Endothelial cell of hepatic sinusoid (primary cell): ENCODE measurements at regions not wholly inside any gene's neighbourhood (a gene's known extent, or its start where the extent isn't known, plus 50 kb on each side); places are given as distances from the start of the nearest gene placed in this dataset.
"Not testable (repeated sequence)": the region's sequence is repeated elsewhere in the genome, so short reads cannot be mapped to it uniquely, and the experiment has no call there.

ENCODE experiments used
- in situ Hi-C: cut with HindIII; loops from 2 replicates; pipeline ENCODE4 v1.10.0; 2017; ENCODE audit warnings: low sequenced_read_pairs

DNA sequence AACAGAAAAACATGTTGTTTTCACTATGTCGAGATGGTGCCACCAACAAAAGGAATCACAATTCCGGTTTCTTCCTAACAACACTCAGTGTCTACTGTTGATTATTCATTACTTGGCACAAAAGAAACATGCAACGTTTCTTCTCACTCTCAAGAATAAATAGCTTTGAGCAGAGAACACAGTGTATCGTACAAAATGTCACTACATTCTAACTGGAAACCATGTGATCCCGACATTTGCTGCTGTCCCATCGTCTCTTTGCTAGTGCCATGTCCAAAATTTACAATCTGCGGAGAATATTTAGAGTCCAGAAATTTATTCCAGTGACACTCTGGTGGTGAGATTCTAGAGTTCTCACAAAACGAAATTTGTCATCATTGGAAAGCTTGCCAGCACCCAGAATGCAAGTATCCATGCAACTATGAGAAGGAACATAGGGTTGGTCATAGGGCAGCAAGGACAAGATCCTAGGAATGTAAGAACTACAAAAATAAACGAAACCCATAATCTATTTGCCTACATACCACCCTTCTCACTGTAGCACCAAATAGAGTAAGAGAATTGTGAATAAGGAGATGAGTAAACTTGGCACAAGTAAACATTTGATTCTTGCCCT, 505.1 kb downstream of the LTN1 start:
- in situ Hi-C loops = no loop called here

DNA sequence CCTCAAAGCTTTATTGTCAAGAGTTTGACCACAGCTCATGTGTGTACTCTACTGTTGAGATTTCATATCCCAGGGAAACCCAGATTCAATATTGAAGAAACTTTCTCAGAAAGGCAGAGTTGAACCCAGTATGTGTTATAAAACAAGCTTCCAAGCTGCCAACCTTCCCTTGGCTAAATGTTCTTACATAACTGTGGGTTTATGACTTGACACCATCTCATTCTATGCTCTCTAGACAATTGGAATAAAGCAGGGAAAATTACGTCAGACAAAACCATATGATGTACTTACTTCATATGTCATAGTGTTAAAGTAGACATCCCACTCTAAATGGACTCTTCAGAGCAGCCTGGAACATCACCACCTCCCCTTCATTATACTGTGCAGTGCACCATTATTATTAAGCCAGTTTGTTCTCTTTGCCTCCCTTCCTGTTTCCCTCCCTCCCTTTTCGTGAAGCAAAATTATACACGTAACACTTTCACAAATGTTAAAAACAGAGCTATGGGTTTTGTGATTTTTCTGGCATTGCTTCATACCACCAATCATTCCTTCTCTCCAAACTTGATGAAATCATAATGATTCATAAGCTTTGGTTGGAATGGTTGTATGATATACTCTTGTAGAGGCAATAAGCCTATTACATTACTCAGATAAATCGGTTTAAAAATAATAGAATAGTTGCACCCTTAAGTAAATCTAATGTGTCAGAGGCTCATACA, 507.2 kb downstream of the LTN1 start:
- in situ Hi-C loops = no loop called here

DNA sequence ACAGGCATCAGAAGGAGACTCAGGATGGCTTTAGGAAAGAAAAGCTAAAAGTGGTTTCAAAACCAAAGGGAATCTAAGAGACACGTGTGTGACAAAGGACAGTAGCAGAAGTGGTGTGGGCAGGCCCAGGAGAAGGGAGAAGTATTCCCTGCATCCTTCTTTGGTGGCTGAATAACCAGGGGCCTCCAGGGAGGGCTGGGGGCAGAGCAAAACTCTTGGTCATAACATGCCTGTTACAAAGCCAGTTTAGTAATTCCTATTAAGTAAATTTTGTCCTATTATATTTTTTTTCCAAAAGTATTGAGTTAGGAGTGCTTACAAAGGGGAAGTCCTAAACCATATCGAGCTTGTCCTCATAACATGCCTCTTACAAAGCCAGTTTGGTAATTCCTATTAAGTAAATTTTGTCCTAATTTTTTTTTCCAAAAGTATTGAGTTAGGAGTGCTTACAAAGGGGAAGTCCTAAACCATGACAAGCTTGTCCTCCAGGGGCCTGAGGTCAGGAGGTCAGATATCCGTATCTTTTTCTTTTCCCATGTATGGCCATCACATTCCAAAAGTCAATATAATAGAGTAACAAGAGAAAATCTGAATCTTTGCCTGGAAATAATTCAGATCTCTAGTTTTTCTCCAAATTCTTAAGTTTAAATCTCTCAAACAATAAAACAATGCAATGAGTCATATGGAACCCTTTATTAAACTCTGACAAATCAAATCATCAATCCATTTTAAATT, 509.2 kb downstream of the LTN1 start:
- in situ Hi-C loops = loop anchor here (5.0 kb wide), 1 partner anchor 96 kb away; no protein-coding TSS in a partner anchor

DNA sequence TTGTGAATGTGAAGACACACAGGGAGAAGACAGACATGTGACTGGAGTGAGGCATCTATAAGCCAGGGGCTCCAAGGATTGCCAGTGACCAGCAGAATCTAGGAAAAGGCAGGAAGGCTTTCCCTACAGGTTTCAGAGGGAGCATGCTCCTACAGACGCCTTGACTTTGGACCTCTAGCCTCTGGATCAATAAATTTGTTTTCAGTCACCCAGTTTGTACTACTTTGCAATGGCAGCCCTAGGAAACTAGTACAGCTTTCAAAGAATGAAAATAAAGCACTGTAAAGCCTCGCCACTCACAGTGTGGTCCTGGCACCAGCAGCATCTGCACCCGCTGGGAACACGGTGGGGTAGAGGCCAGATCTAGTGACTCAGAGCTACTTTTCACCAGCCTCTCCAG, 510.0 kb downstream of the LTN1 start:
- in situ Hi-C loops = loop anchor here (5.0 kb wide), 1 partner anchor 95 kb away; no protein-coding TSS in a partner anchor

GRCh38 chr21:28480470-28480869, 512.2 kb downstream of the LTN1 start:
- in situ Hi-C loops = loop anchor here (5.0 kb wide), 1 partner anchor 93 kb away; no protein-coding TSS in a partner anchor

DNA sequence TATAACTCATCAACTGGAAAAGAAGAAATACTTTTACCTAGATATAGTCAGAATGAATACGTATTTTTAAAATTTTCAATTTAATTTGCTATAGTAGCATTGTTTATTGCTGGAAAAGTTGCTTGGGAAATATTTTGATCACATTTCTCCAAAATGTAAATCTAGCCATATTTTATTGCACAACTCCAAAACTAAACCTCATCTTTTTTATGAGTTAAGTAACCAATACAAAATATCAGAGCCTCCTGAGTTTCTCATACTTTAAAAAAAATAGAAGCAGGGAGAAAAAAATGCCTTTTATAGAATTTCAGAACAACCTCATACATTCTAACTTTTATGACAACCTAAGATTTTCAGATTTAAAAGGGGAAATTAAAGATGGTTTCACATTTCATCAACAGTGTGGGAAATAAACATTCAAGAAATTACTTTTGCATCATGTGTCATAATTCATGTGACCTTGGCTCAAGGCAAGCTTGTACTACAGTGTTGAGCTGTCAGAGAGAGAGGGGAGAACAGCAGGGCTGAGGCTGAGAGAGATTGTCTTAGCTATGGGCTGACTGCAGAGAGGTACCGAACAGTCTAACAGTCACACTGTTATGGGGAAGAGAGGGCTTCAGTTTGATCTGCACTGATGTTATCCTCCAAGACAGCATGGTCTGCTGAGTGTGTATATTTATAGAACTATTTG, 519.0 kb downstream of the LTN1 start:
- in situ Hi-C loops = no loop called here

DNA sequence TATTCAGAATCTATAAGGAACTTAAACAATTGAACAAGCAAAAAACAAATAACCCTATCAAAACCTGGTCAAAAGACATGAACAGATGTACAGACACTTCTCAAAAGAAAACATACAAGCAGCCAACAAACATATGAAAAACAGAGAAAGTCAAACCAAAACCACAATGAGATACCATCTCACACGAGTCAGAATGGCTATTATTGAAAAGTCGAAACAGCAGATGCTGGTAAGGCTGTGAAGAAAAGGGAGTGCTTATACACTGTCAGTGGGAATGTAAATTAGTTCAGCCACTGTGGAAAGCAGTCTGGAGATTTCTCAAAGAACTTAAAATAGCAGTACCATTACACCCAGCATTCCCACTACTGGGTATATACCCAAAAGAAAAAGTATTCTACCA, 520.1 kb downstream of the LTN1 start:
- in situ Hi-C loops = not testable (repeated sequence)

GRCh38 chr21:28464988-28465387, 527.7 kb downstream of the LTN1 start:
- in situ Hi-C loops = no loop called here

DNA sequence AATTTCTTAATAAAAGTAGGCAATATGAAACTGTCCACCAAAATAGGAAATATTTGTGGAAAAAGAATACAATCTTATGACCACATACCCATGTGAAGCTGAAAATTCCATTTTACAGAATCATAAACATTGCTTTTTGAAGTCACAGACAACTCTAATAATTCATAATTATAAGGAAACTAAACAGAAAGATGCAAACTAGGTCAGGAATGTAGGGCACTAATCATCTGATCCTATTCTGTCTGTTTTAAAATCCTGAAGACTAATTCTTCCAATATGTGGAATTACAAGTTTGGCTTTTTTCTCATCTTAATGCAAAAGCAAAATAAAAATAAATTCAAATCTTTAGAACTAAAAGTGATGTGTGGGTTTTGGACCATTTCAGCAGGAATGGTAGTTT, 528.6 kb downstream of the LTN1 start:
- in situ Hi-C loops = no loop called here

- in situ Hi-C loops = no loop called here
These were observed 533.5 kb downstream of the LTN1 start for GRCh38 chr21:28459193-28459592.

GRCh38 chr21:28458446-28458845, 534.2 kb downstream of the LTN1 start:
- in situ Hi-C loops = no loop called here

- in situ Hi-C loops = no loop called here
These were observed 537.5 kb downstream of the LTN1 start for GRCh38 chr21:28455253-28455600.

- in situ Hi-C loops = no loop called here
These were observed 538.0 kb downstream of the LTN1 start for GRCh38 chr21:28454564-28455252.

GRCh38 chr21:28447462-28447861, 545.2 kb downstream of the LTN1 start:
- in situ Hi-C loops = no loop called here

DNA sequence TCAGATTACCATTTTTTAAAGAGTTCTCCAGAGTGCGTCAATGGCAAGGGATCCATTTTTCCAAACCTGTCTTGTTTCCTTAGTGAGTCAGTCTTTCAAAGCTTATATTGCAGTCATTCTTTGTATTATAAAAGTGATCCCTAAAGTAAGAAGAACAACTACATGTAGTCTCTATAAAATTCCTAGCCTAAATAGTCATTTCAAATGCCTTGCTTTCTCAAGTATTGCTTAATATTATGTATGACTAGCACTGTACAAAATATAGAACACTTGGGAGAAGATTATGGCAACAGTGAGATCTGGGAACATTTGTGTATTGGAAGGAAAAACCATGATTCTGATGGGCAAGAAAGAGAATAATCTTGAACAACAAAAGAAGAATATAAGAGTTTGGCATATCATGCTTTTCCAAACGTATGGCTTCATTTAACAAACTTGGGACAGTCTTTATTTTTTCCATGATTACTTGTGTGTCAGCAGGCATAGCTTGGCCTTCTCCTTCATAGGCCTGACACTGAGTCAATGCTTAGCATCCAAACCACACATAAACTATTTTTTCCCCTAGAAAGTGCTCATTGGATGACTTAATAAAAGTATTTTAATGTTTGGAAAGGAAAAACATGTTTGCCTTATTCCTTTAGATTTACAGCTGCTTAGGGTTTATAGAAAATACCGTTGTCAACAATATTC, 547.4 kb downstream of the LTN1 start:
- in situ Hi-C loops = no loop called here

- in situ Hi-C loops = no loop called here
These were observed 548.1 kb downstream of the LTN1 start for GRCh38 chr21:28444557-28444956.

- in situ Hi-C loops = no loop called here
These were observed 548.6 kb downstream of the LTN1 start for GRCh38 chr21:28444111-28444510.

- in situ Hi-C loops = no loop called here
These were observed 550.1 kb downstream of the LTN1 start for GRCh38 chr21:28442624-28443023.

- in situ Hi-C loops = no loop called here
These were observed 550.6 kb downstream of the LTN1 start for GRCh38 chr21:28442085-28442484.

DNA sequence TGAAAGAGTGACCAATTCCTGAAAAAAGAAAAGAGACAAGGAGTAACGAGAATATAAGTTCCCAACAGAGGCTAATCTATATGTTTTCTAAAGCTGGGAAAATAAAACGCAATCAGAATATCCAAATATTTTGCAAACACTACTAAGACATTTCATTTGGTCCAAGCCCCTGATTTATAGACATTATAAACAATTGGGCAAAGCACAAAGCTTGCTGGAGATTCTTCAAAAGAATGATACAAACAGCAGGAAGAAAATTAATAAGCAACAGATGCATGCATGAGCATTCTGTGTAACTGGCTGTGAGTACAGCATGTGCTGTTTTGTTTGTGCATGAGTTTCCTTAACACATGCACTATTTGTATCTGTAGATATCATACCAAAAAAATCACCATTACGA, 552.9 kb downstream of the LTN1 start:
- in situ Hi-C loops = no loop called here
